RWPE2 (cell line): ENCODE measurements at regions not wholly inside any gene's neighbourhood (a gene's known extent, or its start where the extent isn't known, plus 50 kb on each side); places are given as distances from the start of the nearest gene placed in this dataset.

Experiments used
- ATAC-seq: fragments of 200-7000 bp; cut with Tn5 transposase; 3 replicates; pipeline ENCODE4 v1.9.1; 2021; ENCODE audit warnings: low read depth
- DNase-seq: peaks from one replicate; pipeline ENCODE4 v3.0.0-alpha.2; 2020; ENCODE audit warnings: low spot score
- H3K27ac ChIP-seq: fragments of 450-650 bp; 2 replicates; pipeline ENCODE4 v1.5.1; 2017; ENCODE audit warnings: mild to moderate bottlenecking; ENCODE audit not compliant: poor library complexity, severe bottlenecking
- H3K27me3 ChIP-seq: fragments of 250-450 bp; sonication (Bioruptor Pico); 2 replicates; pipeline ENCODE4 v1.5.1; 2021; ENCODE audit warnings: mild to moderate bottlenecking, moderate library complexity; ENCODE audit not compliant: insufficient read depth, poor library complexity, severe bottlenecking
- H3K36me3 ChIP-seq: fragments of 250-450 bp; sonication (Bioruptor Pico); 2 replicates; pipeline ENCODE4 v1.5.1; 2020; ENCODE audit warnings: low read depth, mild to moderate bottlenecking, moderate library complexity
- H3K4me1 ChIP-seq: fragments of 250-450 bp; sonication (Bioruptor Pico); 2 replicates; pipeline ENCODE4 v1.5.1; 2021; ENCODE audit warnings: mild to moderate bottlenecking, moderate library complexity; ENCODE audit not compliant: insufficient read depth, poor library complexity, severe bottlenecking
- H3K4me3 ChIP-seq: fragments of 250-450 bp; sonication (Bioruptor Pico); 2 replicates; pipeline ENCODE4 v1.5.1; 2021; ENCODE audit warnings: mild to moderate bottlenecking, moderate library complexity; ENCODE audit not compliant: severe bottlenecking
- H3K9me3 ChIP-seq: fragments of 250-450 bp; sonication (Bioruptor Pico); 2 replicates; pipeline ENCODE4 v1.5.1; 2021; ENCODE audit warnings: mild to moderate bottlenecking, moderate library complexity; ENCODE audit not compliant: severe bottlenecking
- TF ChIP-seq, protein P1 (sequence below): fragments of 450-650 bp; IDR thresholded peaks from one replicate; pipeline ENCODE4 v1.5.1; 2017; ENCODE audit warnings: mild to moderate bottlenecking, moderate library complexity; ENCODE audit not compliant: poor library complexity, severe bottlenecking

DNA sequence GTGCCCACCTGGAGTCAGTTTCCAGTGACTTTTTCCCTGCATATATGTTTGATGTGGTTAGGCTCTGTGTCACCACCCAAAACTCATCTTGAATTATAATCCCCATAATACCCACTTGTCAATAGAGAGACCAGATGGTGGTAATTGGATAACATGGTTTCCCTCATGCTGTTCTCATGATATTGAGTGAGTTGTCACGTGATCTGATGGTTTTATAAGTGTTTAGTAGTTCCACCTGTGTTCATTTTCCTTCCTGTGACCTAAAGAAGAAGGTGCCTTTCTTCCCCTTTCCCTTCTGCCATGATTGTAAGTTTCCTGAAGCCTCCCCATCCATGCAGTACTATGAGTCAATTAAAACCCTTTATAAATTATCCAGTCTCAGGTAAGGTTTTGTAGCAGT lies 740.9 kb downstream of the ARAP2 start:
- TF ChIP-seq, protein P1, sequence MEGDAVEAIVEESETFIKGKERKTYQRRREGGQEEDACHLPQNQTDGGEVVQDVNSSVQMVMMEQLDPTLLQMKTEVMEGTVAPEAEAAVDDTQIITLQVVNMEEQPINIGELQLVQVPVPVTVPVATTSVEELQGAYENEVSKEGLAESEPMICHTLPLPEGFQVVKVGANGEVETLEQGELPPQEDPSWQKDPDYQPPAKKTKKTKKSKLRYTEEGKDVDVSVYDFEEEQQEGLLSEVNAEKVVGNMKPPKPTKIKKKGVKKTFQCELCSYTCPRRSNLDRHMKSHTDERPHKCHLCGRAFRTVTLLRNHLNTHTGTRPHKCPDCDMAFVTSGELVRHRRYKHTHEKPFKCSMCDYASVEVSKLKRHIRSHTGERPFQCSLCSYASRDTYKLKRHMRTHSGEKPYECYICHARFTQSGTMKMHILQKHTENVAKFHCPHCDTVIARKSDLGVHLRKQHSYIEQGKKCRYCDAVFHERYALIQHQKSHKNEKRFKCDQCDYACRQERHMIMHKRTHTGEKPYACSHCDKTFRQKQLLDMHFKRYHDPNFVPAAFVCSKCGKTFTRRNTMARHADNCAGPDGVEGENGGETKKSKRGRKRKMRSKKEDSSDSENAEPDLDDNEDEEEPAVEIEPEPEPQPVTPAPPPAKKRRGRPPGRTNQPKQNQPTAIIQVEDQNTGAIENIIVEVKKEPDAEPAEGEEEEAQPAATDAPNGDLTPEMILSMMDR, result no peak
- H3K27me3 ChIP-seq, result no peaks in the 10 kb centered on the region
- no peaks in the 10 kb centered on the region for H3K36me3 ChIP-seq
- DNase-seq, result no peak
- no peaks in the 10 kb centered on the region for H3K9me3 ChIP-seq
- ATAC-seq, result no peak
- H3K4me1 ChIP-seq, result no peaks in the 10 kb centered on the region
- no peak overlapping the region for H3K4me3 ChIP-seq
- no peak overlapping the region for H3K27ac ChIP-seq

- ATAC-seq (no peak), DNase-seq (no peak)
- TF ChIP-seq, protein P1, result no peak
- no peaks in the 10 kb centered on the region for H3K36me3 ChIP-seq
- H3K4me1 ChIP-seq, result no peaks in the 10 kb centered on the region
- H3K9me3 ChIP-seq, result no peaks in the 10 kb centered on the region
- no peaks in the 10 kb centered on the region for H3K27me3 ChIP-seq
- no peak overlapping the region for H3K27ac ChIP-seq
- H3K4me3 ChIP-seq, result no peak overlapping the region
These were observed 738.2 kb downstream of the ARAP2 start for GRCh38 chr4:35506161-35506560.

DNA sequence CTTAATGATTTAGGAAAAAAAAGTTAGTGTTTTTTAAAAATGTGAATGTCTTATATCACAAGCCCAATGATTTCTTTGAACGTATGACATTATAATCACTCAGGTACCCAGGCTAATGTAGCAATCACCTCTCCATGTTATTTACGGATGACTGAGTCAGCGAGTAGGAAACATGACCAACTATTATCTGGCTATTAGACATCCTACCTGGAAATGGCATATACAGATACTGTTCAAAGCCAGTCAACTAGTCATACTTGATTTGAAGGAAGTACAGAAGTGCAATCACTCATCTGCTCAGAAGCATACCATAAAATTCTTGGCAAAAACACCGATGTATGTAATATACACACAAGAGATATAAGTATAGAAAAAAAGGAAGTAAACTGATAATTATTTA lies 732.5 kb downstream of the ARAP2 start:
- ATAC-seq (peak; percentile 96), DNase-seq (no peak)
- no peaks in the 10 kb centered on the region for H3K36me3 ChIP-seq
- H3K4me3 ChIP-seq, result no peak overlapping the region
- no peaks in the 10 kb centered on the region for H3K4me1 ChIP-seq
- TF ChIP-seq, protein P1, result no peak
- no peak overlapping the region for H3K27ac ChIP-seq
- no peaks in the 10 kb centered on the region for H3K27me3 ChIP-seq
- no peaks in the 10 kb centered on the region for H3K9me3 ChIP-seq

DNA sequence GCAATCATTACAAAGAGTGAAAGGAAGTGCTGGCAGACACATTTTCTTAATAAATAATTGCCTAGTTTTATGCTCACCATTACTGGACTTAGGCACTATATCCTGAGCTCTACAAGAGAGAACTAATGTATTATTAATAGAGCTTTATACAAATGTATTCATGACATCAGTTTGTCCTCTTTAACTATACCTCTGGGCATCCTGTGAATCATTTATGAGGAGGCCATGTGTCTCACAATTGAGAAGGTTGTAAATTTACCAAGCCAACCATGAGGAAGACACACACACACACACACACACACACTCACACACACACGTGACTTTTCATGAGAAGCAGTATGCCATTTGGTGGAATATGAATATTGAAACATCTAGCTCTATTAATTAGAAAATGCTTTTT lies 728.2 kb downstream of the ARAP2 start:
- TF ChIP-seq, protein P1, result no peak
- no peak overlapping the region for H3K27ac ChIP-seq
- no peak for ATAC-seq
- DNase-seq, result no peak
- H3K4me1 ChIP-seq, result peaks cover 8% of the 10 kb centered on the region
- no peaks in the 10 kb centered on the region for H3K36me3 ChIP-seq
- H3K4me3 ChIP-seq, result no peak overlapping the region
- no peaks in the 10 kb centered on the region for H3K9me3 ChIP-seq
- H3K27me3 ChIP-seq, result no peaks in the 10 kb centered on the region

- Histone ChIP-seq H3K4me3 (no peak overlapping the region), H3K27me3 (no peaks in the 10 kb centered on the region), H3K27ac (no peak overlapping the region), H3K36me3 (no peaks in the 10 kb centered on the region), H3K9me3 (no peaks in the 10 kb centered on the region), H3K4me1 (peaks cover 8% of the 10 kb centered on the region)
- ATAC-seq (peak; percentile 82), DNase-seq (peak; percentile 65)
- TF ChIP-seq, protein P1, result no peak
These were observed 724.3 kb downstream of the ARAP2 start for GRCh38 chr4:35520059-35520458.
